Loucy (cell line): ENCODE measurements at regions not wholly inside any gene's neighbourhood (a gene's known extent, or its start where the extent isn't known, plus 50 kb on each side); places are given as distances from the start of the nearest gene placed in this dataset.

Source experiments
- CTCF ChIP-seq: fragments of 200-600 bp; sonication (generic); conservative IDR thresholded peaks from 2 replicates; pipeline ENCODE4 v1.5.1; 2014; ENCODE audit warnings: mild to moderate bottlenecking, antibody characterized with exemption, low read length
- EZH2phosphoT487 ChIP-seq: fragments of 200-600 bp; IDR thresholded peaks from 2 replicates; pipeline ENCODE4 v1.6.1; 2018; ENCODE audit warnings: antibody characterized with exemption, mild to moderate bottlenecking, moderate library complexity, borderline replicate concordance

- no peak for TF ChIP-seq CTCF
- no peak for TF ChIP-seq EZH2phosphoT487
These were observed 594.0 kb upstream of the LINC00305 start for GRCh38 chr18:64742898-64743297.
